ENCODE measurements at regions not wholly inside any gene's neighbourhood (a gene's known extent, or its start where the extent isn't known, plus 50 kb on each side); places are given as distances from the start of the nearest gene placed in this dataset.

DNA sequence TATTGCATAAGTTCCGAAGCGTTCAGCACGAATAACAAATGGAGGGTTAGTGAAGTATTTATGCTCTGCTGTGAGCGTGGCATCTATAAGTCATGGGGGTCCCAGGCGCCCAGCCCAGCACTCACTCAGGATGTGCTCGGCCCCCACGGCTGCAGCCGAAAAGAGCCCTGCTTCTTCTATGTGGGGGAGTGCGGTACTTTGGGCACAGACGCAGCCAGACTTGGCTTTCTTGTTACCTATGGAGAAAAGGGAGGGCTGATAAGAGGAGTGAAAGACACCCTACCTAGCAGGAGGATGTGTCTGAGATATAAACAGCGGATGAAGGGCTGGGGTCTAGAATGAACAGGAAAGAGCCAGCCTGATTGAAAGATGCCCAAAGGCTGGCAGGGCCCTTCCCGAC, 51.4 kb downstream of the MRPL36 start:
- DNase-seq (ENCODE audit: extremely low read depth, low read depth), result no peak

DNA sequence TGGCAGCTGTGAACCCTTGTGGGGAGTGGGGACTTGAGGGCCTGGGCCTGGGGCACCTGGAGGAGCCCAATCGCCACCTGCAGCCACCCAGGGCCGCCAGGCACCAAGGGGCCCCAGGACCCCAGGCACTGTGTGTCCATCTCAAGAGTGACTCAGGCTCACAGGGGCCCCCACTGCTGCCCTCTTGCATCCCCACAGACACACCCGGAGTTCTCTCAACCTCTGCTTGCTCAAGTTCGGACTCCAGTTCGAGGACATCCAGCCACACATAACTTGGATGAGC, 51.9 kb downstream of the MRPL36 start:
- no peak for DNase-seq (ENCODE audit: extremely low read depth, low read depth)

GRCh38 chr5:1747079-1747802, 52.4 kb downstream of the MRPL36 start:
- no peak for DNase-seq (ENCODE audit: extremely low read depth, low read depth)

DNA sequence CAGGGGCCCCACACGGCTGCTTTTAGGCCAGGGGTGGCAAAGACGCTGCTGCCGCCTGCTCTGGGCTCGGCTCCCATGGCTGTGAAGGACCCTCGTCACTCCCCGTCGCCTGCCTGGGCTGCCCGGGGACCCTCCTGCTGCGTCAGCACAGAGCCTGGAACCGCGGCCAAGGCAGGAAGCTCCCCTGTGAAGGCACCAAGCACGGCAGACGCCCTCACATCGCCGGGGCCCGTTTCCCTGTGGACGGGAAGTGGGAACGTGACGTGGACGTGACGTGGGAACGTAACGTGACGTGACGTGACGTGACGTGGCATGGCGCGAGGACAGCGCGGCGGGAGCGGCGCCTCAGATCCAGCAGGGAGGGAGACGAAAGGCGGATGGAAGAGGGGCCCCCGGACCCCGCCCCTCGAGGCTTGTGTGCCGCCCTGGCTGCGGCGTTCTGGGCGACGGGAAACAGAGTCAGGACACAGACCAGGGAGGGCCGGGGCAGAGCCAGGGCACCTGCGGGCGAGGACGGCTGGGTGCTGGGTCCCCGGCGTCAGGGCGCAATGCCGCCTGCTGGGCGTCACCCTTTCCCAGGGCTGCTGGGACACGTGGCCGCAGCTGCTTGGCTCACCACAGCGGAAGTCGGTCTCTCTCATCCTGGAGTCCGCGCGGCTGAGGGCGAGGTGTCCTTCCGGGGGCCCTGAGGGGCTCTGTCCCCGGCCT, 53.1 kb downstream of the MRPL36 start:
- no peak for DNase-seq (ENCODE audit: extremely low read depth, low read depth)

- no peak for DNase-seq (ENCODE audit: extremely low read depth, low read depth)
Measured at GRCh38 chr5:1745796-1746370, 53.8 kb downstream of the MRPL36 start.

DNA sequence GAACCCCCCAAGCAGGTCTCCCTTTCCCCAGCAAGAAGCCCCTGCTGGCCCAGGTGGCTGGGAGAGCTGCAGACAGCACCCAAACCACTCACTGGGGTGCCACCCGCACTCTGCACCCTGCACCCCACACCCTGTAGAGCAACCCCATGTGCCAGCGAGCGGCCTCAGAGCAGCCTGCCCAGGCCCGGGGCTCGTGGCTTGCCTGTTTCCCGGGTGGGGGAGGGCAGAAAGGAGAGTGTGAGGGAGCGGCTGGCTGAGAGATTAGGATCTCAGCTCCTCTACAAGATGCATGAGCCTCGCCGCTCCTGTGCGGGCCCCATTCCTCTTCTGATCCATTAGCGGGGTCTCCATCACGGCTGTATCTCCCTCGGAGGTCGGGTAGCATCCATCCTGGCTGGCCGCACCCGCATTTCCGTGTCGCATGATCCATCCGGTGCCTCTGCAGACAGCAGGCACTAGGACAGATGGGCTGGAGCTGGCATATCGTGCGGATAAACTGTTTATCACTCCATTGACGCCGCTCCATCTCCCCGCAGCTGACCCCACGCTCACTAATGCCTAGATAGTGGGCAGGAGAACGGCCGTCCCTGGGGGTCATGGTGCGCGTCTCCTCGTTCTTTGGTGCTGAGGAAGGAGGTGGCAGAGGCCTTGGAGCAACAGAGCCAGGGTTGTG, 54.4 kb downstream of the MRPL36 start:
- DNase-seq (ENCODE audit: extremely low read depth, low read depth), result no peak

DNA sequence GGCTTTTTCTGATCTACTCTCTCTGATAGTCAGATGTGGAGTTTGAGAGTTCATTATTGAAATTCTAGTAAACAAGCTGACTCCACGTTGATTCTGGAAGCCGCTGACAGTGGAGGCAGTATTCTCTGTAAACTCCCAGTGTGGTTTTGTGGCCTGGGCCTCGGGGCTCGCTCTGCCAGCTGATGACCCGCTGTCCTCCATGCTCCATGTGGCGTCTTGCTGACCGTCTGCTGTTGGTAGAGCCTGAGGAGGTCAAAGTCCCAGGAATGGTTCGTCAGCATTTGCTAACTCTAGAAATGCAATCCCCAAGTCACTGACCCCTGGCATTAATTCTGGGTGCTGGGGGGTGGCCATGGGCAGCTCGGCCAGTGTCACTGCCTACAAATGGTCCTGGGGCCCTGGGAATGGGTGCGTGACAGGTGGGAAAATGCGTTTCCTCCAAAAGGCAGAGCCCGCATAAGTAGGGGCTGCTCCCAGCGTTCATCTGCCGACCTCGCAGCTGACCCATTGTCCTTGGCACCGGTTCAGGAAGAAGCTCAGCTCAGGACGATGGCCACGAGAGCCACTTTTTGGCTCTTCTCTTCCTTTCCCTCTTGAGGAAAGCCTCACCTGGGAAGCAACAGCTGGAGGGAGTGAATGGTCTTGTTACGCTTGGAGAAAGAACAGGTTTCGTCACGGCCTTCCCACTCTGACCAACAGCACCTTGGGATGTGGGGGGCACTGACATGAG, 55.1 kb downstream of the MRPL36 start:
- DNase-seq (ENCODE audit: extremely low read depth, low read depth), result no peak

- no peak for DNase-seq (ENCODE audit: extremely low read depth, low read depth)
Measured at GRCh38 chr5:1743769-1744085, 55.9 kb downstream of the MRPL36 start.

GRCh38 chr5:1743061-1743768, 56.4 kb downstream of the MRPL36 start:
- no peak for DNase-seq (ENCODE audit: extremely low read depth, low read depth)

DNA sequence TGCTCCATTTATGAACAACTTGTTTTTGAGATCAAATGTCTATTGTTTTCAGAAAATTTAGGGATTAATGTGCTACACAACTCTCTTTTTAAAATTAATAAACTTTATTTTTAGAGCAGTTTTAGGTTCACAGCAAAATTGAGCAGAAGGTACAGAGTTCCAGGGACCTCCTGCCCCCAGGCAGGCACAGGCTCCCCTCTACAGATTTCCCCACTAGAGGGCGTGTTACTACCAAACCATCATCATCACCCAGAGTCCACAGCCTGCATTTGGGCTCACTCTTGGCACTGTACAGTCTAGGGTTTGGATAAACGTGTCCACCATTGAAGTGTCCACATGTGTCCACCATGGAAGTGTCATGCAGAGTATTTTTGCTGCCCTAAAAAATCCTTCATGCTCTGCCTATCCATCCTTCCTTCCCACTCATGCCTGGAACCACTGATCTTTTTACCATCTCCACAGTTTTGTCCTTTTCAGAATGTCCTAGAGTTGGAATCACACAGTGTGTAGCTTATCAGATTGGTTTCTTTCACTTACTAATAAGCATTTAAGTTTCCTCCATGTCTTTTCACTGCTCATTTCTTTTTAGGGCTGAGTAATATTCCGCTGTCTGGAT, 61.7 kb downstream of the MRPL36 start:
- peak; percentile 26 for DNase-seq (ENCODE audit: extremely low read depth, low read depth)

DNA sequence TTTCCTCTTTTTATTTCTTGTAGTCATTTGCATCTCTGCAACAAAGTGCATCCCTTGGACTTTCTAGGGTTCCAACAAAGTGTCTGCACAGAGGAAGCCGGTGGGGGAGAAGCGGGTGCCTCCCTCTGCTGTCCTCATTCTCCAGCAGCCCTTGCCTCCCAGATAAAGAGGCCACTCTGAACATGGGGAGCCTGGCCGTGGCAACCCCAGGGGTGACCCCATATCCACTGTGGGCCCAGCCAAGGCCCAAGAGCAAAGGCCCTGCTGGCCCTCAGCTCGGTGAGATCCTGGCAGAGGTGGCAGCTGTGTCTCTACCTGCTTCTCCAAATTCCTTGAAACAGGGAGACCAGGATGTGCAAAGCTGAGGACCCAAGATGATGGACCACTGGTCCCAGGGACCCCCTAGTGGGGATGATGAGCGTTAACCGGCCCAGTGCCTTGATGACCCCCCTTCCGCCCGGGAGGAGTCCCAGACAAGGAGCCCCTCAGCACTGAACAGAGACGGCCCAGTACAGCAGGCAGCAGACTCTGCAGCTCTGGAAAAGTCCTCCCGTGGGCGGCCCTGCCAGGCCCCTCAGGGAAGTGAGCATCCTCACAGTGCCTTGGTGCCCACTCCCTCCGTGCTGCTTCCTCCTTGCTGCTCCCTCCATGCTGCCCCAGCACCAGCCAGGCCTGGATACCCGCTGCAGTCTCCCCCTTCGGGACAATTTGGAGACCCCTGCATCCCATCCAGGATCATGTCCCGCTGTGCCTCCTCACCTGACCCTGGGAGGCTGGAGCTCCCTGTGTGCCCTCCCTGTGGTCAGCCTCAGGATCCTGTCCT, 62.5 kb downstream of the MRPL36 start:
- DNase-seq (ENCODE audit: extremely low read depth, low read depth), result no peak

GRCh38 chr5:1736065-1736464, 63.6 kb downstream of the MRPL36 start:
- DNase-seq (ENCODE audit: extremely low read depth, low read depth), result no peak

- no peak for DNase-seq (ENCODE audit: extremely low read depth, low read depth)
Measured at GRCh38 chr5:1735320-1735970, 64.2 kb downstream of the MRPL36 start.

- no peak for DNase-seq (ENCODE audit: extremely low read depth, low read depth)
Measured at GRCh38 chr5:1734908-1735289, 64.7 kb downstream of the MRPL36 start.

DNA sequence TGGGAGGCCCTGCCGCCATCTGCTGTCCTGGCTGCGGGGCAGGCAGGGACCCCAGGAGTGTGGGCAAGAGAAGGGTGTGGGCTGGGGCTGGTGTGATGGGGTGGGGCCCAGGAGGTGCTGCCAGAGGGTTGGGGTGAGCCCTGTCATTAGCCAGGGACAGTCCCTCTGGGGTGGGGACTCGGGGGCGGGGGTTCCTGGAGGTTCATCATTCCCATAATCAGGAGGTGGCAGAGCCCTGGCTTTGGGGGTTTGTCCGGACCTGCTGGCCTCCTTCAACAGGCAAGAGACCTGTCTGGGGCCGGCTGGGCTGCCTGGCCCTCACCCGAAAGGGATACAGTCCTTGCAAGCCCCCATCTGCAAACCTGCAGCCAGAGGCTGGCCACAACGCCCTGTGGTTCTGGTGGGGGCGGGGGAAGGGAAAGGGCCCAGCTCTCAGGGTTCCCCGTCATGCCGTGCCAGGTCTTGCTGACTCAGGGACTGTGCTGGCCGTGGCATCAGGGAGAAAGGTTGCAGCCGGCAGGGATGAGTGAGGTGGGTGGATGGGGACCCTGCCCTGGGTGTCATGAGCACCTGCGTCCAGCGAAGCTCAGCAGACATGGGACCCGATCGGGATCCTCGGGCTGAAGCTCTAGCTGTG, 65.2 kb downstream of the MRPL36 start:
- DNase-seq (ENCODE audit: extremely low read depth, low read depth), result no peak

DNA sequence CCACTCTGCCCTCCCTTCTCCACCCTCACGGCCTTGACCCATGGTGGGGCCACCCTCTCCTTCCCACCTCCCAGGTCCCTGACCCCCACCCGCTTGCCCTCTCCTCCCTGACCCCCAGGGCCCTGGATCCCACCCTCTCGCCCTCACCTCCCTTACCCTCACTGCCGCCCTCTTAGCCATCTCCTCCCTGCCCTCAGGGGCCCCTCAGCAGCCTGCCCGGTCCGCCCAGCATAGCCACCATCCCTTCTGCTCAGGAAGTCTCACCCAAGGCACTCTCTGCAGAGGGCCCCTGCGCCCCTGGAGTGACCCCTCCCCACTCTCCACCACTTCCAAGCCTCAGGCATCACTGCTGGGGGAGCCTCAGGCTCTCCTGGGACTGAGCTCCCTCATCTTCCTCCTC, 66.3 kb downstream of the MRPL36 start:
- DNase-seq (ENCODE audit: extremely low read depth, low read depth), result no peak

- no peak for DNase-seq (ENCODE audit: extremely low read depth, low read depth)
Measured at GRCh38 chr5:1732945-1733344, 66.7 kb downstream of the MRPL36 start.

DNA sequence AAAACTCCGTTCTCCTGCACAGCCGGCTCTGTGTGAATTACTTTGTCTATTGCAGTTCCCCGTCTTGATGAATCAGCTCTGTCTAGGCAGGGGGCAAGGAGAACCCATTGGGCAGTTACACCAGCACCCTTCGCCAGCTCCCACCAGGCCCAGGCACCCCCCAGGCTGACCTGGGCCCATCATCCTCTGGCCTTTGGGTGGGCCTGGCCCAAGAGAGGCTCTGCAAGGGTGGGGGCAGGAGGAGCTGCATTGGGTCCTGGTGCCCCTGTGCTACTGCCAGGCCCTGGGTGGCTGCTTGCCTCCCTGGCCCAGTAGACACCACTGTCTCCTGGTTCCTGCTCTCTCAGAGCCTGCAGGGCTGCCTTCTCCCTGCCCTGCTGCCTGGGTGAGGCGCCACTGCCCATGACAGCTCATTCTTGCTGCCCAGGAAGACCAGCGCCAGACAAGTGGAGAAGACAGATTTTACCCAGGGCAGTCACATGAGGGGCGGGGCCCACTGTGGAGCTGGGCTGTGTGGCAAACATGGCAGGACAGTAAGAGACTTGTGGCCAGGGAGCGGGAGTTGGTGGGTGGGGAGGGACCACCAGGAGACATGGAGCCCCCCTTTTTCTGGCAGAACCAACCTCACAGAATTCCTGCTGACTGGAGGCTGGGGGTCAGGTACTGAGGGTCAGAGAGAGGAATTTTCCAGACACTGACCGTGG, 67.2 kb downstream of the MRPL36 start:
- no peak for DNase-seq (ENCODE audit: extremely low read depth, low read depth)
